ENCODE measurements at regions not wholly inside any gene's neighbourhood (a gene's known extent, or its start where the extent isn't known, plus 50 kb on each side); places are given as distances from the start of the nearest gene placed in this dataset.

DNA sequence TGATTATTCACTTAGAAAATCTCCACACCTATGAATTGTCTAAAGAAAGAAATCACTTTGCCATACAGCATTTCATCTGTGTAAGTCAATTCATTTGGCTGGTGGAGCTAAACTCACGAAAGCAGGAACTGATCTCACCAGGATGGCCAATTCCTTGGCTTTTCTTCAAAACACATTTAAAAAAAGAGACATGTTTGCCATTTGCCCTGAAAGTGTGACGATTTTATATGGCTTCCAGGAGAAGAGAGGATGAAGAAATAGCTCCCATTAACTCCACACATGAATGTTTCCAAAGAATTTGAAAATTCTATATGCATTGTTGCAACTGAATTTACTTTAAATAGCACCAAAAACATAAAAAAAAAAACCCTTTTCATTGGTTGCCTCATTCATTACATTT is 334.7 kb downstream of the DMRT2 start:
- Histone ChIP-seq H3K27me3 (ENCODE audit: insufficient read depth, low read length, poor library complexity) (no peaks in the 10 kb centered on the region), H3K36me3 (ENCODE audit: insufficient read depth, low read length) (no peaks in the 10 kb centered on the region), H3K4me1 (ENCODE audit: insufficient read depth, low read length) (no peaks in the 10 kb centered on the region), H3K4me3 (ENCODE audit: low read depth in 1 of 2, low read length in 2 of 2) (no peak overlapping the region), H3K79me2 (ENCODE audit: insufficient read depth, low read length) (no peaks in the 10 kb centered on the region), H3K27ac (ENCODE audit: low read length) (no peak overlapping the region), H3K4me2 (ENCODE audit: insufficient read depth, low read length) (no peak overlapping the region), H4K20me1 (ENCODE audit: insufficient read depth, low read length) (no peaks in the 10 kb centered on the region), H2AFZ (ENCODE audit: low read depth, low read length) (no peak overlapping the region), H3K9me3 (ENCODE audit: insufficient read depth, low read length, severe bottlenecking) (no peaks in the 10 kb centered on the region), H3K9ac (ENCODE audit: low read depth, low read length) (no peak overlapping the region)
- ATAC-seq (ENCODE audit: insufficient read depth, low read depth) (no peak), DNase-seq (no peak)
- TF ChIP-seq, protein P1, sequence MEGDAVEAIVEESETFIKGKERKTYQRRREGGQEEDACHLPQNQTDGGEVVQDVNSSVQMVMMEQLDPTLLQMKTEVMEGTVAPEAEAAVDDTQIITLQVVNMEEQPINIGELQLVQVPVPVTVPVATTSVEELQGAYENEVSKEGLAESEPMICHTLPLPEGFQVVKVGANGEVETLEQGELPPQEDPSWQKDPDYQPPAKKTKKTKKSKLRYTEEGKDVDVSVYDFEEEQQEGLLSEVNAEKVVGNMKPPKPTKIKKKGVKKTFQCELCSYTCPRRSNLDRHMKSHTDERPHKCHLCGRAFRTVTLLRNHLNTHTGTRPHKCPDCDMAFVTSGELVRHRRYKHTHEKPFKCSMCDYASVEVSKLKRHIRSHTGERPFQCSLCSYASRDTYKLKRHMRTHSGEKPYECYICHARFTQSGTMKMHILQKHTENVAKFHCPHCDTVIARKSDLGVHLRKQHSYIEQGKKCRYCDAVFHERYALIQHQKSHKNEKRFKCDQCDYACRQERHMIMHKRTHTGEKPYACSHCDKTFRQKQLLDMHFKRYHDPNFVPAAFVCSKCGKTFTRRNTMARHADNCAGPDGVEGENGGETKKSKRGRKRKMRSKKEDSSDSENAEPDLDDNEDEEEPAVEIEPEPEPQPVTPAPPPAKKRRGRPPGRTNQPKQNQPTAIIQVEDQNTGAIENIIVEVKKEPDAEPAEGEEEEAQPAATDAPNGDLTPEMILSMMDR (IDR thresholded peaks at IDR 0.05; ENCODE audit: borderline replicate concordance, extremely low read depth, low read length, poor library complexity, severe bottlenecking), result no peak
- TF ChIP-seq EZH2 (IDR thresholded peaks at IDR 0.05; ENCODE audit: borderline replicate concordance, low read depth, low read length, severe bottlenecking), result no peak

DNA sequence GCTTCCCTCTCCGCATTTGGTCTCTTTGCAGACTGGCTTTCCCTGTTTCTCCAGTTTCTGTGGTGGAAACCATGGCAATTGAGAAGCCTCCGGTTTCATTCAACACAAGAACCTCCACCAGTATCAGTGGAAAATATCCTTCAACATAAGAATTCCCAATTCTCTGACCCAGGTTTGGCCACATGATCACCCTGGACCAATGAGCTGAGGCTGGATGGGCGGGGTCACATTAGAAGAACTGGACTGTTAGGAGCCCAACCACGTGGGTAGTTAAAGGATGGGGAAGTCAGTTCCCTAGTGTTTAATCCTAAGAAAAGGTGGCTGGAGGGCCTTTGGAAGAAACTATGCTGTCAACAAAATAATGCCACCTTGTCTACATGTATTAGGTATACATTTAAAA is 336.3 kb downstream of the DMRT2 start:
- Histone ChIP-seq H4K20me1 (ENCODE audit: insufficient read depth, low read length) (no peaks in the 10 kb centered on the region), H3K27me3 (ENCODE audit: insufficient read depth, low read length, poor library complexity) (no peaks in the 10 kb centered on the region), H3K79me2 (ENCODE audit: insufficient read depth, low read length) (no peaks in the 10 kb centered on the region), H3K4me2 (ENCODE audit: insufficient read depth, low read length) (no peak overlapping the region), H3K27ac (ENCODE audit: low read length) (no peak overlapping the region), H3K9ac (ENCODE audit: low read depth, low read length) (no peak overlapping the region), H3K4me3 (ENCODE audit: low read depth in 1 of 2, low read length in 2 of 2) (no peak overlapping the region), H3K9me3 (ENCODE audit: insufficient read depth, low read length, severe bottlenecking) (no peaks in the 10 kb centered on the region), H2AFZ (ENCODE audit: low read depth, low read length) (no peak overlapping the region), H3K36me3 (ENCODE audit: insufficient read depth, low read length) (no peaks in the 10 kb centered on the region), H3K4me1 (ENCODE audit: insufficient read depth, low read length) (no peaks in the 10 kb centered on the region)
- DNase-seq, result no peak
- no peak for ATAC-seq (ENCODE audit: insufficient read depth, low read depth)
- TF ChIP-seq EZH2 (IDR thresholded peaks at IDR 0.05; ENCODE audit: borderline replicate concordance, low read depth, low read length, severe bottlenecking), result no peak
- TF ChIP-seq, protein P1 (IDR thresholded peaks at IDR 0.05; ENCODE audit: borderline replicate concordance, extremely low read depth, low read length, poor library complexity, severe bottlenecking), result no peak

DNA sequence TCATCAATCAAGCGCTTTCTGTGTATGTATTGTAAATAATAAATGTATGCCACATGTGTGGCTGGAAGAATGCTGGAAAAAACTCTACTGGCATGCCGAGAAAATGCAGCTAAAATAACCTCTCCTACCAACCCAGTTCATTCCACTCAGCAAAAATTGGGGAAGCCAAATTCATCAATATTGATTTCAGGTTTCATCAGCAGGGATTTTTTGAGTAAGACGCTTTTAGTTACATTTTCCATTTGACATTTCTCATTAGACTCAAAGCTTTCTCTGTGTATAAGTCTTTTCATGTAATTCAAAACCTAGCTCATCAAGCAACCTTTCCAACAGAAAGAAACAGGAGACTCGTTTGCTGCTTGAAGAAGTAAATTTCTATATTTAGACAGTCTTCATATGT is 338.1 kb downstream of the DMRT2 start:
- Histone ChIP-seq H3K27ac (ENCODE audit: low read length) (no peak overlapping the region), H3K79me2 (ENCODE audit: insufficient read depth, low read length) (no peaks in the 10 kb centered on the region), H3K27me3 (ENCODE audit: insufficient read depth, low read length, poor library complexity) (no peaks in the 10 kb centered on the region), H3K9ac (ENCODE audit: low read depth, low read length) (no peak overlapping the region), H3K4me3 (ENCODE audit: low read depth in 1 of 2, low read length in 2 of 2) (no peak overlapping the region), H3K36me3 (ENCODE audit: insufficient read depth, low read length) (no peaks in the 10 kb centered on the region), H3K9me3 (ENCODE audit: insufficient read depth, low read length, severe bottlenecking) (no peaks in the 10 kb centered on the region), H4K20me1 (ENCODE audit: insufficient read depth, low read length) (no peaks in the 10 kb centered on the region), H3K4me1 (ENCODE audit: insufficient read depth, low read length) (no peaks in the 10 kb centered on the region), H3K4me2 (ENCODE audit: insufficient read depth, low read length) (no peak overlapping the region), H2AFZ (ENCODE audit: low read depth, low read length) (no peak overlapping the region)
- ATAC-seq (ENCODE audit: insufficient read depth, low read depth), result no peak
- TF ChIP-seq EZH2 (IDR thresholded peaks at IDR 0.05; ENCODE audit: borderline replicate concordance, low read depth, low read length, severe bottlenecking), result no peak
- TF ChIP-seq, protein P1 (IDR thresholded peaks at IDR 0.05; ENCODE audit: borderline replicate concordance, extremely low read depth, low read length, poor library complexity, severe bottlenecking), result no peak
- no peak for DNase-seq

DNA sequence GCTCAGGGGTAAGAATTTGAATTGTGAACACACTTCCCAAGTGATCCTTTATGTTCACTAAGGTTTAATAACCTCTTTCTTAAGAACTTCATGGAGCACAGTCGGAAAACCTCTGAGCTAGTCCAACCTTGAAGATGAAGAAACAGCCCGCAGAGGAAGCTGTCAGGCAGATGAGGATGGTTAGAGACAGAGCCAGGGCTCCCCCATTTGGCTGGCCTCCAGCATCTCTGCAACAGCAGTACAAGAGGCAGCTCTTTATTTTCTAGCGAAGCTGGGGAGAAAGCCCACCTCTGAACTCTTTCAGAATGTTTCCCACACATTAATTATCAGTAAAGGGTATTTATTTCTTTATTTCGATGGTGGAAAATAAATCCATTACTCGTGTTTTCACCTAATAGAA is 350.8 kb downstream of the DMRT2 start:
- no peak overlapping the region for H3K9ac ChIP-seq (ENCODE audit: low read depth, low read length)
- H4K20me1 ChIP-seq (ENCODE audit: insufficient read depth, low read length), result no peaks in the 10 kb centered on the region
- H3K27ac ChIP-seq (ENCODE audit: low read length), result no peak overlapping the region
- DNase-seq, result no peak
- no peaks in the 10 kb centered on the region for H3K9me3 ChIP-seq (ENCODE audit: insufficient read depth, low read length, severe bottlenecking)
- no peaks in the 10 kb centered on the region for H3K36me3 ChIP-seq (ENCODE audit: insufficient read depth, low read length)
- H2AFZ ChIP-seq (ENCODE audit: low read depth, low read length), result no peak overlapping the region
- no peaks in the 10 kb centered on the region for H3K79me2 ChIP-seq (ENCODE audit: insufficient read depth, low read length)
- no peaks in the 10 kb centered on the region for H3K4me1 ChIP-seq (ENCODE audit: insufficient read depth, low read length)
- no peak overlapping the region for H3K4me2 ChIP-seq (ENCODE audit: insufficient read depth, low read length)
- no peak overlapping the region for H3K4me3 ChIP-seq (ENCODE audit: low read depth in 1 of 2, low read length in 2 of 2)
- no peak for ATAC-seq (ENCODE audit: insufficient read depth, low read depth)
- no peaks in the 10 kb centered on the region for H3K27me3 ChIP-seq (ENCODE audit: insufficient read depth, low read length, poor library complexity)
- TF ChIP-seq EZH2 (IDR thresholded peaks at IDR 0.05; ENCODE audit: borderline replicate concordance, low read depth, low read length, severe bottlenecking), result no peak
- TF ChIP-seq, protein P1 (IDR thresholded peaks at IDR 0.05; ENCODE audit: borderline replicate concordance, extremely low read depth, low read length, poor library complexity, severe bottlenecking), result no peak

Data from DND-41 (cell line).